ENCODE measurements at regions not wholly inside any gene's neighbourhood (a gene's known extent, or its start where the extent isn't known, plus 50 kb on each side); places are given as distances from the start of the nearest gene placed in this dataset.
"Not testable (repeated sequence)": the region's sequence is repeated elsewhere in the genome, so short reads cannot be mapped to it uniquely, and the experiment has no call there.

DNA sequence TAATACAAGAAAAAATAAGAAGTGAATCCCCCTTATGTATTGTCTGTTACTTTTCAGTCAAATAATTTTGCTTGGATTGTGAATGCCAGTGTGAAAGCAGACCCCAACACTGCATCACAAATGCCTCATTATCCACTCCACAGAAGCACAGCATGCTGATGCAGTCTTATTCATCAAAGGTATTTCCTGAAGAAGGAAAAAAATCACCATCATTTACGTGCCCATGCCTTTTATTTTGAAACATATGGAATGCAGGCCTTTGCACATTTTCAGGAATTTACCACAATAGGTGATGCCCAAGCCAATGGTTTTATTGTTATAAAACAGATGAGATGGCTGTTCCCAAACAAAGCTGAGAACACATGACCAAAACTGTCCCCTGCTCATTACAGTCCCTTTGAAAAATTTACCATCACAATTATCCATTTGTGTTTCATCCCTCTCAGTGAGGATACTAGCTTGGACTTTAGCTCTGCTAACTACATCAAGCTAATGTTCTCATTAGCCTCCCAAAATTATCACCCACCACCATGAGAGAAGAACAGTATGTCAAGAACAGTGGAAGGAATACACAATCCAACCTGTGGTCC lies 180.6 kb upstream of the HTR1E start:
- intact Hi-C loops (cut with micrococcal nuclease), result no loop called here
- no peak for ATAC-seq
- DNase-seq, result no peak

DNA sequence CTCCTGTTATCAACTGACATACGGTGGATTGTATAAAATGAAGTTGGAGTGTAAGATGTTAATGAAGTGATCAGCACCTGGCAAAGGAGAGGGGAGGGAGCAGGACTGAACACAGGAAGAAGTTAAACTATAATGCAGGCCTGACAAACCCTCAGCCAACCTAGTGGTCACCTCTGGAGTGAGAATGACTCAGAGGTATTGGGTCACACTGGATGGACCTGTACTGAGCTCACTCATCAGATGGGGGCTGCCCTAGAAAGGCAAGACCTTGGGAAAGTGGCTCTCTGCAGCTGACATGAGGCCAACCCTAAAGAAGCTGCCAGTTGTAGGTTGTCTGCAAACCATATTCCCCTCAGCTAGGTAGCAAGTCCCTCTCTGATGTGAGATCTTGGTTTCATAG lies 193.3 kb upstream of the HTR1E start:
- DNase-seq (no peak), ATAC-seq (no peak)
- intact Hi-C loops (cut with micrococcal nuclease), result no loop called here

DNA sequence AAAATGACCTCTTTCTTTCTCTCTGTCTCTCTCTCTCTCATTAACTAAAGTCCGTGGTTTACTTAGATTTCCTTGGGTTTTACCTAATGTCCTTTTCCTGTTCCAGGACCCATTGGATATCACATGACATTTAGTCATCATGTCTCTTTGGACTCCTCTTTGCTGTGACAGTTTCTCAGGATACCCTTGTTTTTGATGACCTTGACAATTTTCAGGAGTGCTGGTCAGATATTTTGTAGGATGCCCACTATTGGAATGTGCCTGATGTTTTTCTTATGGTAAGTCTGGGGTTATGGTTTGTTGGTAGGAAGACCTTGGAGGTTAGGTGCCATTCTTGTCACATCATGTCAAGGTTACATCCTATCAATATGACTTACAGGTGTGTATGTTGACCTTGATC lies 199.2 kb upstream of the HTR1E start:
- no peak for DNase-seq
- intact Hi-C loops (cut with micrococcal nuclease), result no loop called here
- no peak for ATAC-seq

DNA sequence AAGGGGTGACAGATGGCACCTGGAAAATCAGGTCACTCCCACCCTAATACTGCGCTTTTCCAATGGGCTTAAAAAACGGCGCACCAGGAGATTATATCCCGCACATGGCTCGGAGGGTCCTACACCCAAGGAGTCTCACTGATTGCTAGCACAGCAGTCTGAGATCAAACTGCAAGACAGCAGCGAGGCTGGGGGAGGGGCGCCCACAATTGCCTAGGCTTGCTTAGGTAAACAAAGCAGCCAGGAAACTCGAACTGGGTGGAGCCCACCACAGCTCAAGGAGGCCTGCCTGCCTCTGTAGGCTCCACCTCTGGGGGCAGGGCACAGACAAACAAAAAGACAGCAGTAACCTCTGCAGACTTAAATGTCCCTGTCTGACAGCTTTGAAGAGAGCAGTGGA lies 205.7 kb upstream of the HTR1E start:
- intact Hi-C loops (cut with micrococcal nuclease); ATAC-seq; DNase-seq: not testable (repeated sequence)

DNA sequence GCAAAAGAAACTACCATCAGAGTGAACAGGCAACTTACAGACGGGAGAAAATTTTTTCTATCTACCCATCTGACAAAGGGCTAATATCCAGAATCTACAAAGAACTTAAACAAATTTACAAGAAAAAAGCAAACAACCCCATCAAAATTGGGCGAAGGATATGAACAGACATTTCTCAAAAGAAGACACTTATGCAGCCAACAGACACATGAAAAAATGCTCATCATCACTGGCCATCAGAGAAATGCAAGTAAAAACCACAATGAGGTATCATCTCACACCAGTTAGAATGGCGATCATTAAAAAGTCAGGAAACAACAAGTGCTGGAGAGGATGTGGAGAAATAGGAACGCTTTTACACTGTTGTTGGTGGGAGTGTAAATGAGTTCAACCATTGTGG lies 206.6 kb upstream of the HTR1E start:
- DNase-seq; intact Hi-C loops (cut with micrococcal nuclease); ATAC-seq: not testable (repeated sequence)

DNA sequence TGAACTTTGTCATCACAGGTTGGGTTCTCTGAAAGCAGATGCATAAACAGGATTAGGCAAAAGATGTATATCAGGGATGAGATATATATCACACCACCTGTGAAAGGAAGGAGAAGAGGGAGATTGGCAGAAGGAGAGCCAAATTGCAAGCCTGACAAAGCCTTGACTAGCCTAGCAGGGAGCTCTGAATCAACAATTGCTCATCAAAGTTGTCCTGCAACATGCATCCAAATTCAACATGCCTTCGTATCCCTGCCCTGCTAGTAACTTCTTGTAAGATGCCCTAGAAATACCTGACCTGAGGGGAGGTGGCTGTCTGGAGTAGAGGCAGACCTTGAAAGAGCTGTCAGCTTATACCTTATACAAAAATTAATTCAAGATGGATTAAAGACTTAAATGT lies 207.1 kb upstream of the HTR1E start:
- intact Hi-C loops (cut with micrococcal nuclease), result no loop called here
- ATAC-seq (no peak), DNase-seq (no peak)

DNA sequence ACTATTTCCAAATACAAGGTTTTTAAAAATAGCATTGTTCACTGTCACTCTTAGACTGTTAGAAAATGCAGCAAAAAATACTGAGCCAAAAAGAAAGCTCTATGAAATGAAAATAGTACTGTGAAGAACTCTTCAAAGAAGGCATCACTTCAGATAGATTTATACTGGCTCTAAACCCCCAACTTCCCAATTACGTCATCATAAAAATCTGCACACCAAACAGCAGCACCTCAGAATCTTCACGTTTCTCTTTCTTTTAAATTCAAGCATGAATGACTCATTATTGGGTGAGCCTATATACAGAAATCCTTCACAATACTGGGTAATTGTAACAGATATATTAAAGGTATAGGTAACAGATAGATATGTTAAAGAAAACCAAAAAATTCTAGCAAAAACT lies 208.4 kb upstream of the HTR1E start:
- DNase-seq (no peak), ATAC-seq (no peak)
- intact Hi-C loops (cut with micrococcal nuclease), result no loop called here

DNA sequence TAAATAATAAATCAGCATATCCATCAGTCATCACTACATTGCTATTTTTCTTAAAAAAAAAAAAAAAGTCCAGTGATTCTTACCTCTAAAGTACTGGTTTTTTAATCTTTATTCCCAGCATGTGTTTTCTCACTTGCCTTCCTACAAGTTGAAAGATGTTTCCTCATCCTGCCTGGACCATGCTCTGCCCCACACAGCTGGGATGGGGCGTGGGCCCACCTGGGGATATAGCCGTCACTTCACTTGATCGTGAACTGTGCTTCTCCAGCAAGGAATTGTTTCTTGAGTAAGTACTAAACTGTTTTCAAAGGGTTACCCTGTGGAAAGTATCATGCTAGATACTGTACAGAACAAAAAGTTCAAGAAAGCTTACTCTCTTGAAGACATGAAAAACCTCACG lies 212.6 kb upstream of the HTR1E start:
- intact Hi-C loops (cut with micrococcal nuclease), result no loop called here
- ATAC-seq (no peak), DNase-seq (no peak)

DNA sequence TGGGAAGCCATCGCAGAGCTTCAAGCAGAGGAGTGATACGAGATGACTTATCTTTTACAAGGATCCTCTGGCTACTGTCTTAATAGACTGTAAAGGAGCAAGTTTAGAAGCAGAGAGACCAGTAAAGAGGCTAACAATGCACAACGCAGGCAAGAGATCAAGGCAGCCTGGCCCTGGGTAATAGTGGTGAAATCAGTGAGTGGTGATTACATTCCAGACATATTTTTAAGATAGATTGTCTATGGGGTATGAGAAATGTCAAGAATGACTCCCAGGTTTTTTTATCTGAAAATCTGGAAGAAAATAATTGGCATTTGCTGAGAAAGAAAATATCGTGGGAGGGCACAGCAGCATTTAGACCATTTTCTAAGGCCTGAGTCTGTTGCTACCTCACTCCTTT lies 213.6 kb upstream of the HTR1E start:
- intact Hi-C loops (cut with micrococcal nuclease), result no loop called here
- no peak for ATAC-seq
- DNase-seq, result no peak

DNA sequence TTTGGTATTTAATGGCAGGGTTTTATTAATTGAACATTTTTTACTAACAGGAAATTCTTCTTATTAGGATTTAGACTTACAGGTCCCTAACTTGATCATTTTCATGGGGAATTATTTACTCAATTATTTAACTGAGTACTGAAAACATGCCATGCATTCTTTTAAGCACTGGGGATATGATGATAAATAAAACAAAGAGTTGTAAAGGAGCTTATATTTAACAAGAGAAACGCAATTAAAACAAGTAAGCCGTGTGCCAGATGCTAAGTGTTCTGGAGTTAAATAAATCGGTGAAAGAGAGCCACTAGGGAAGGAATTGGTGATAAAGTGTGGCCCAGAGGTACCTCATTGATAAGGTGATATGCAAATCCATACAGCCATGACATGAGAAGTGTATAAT lies 214.2 kb upstream of the HTR1E start:
- ATAC-seq, result no peak
- intact Hi-C loops (cut with micrococcal nuclease), result no loop called here
- no peak for DNase-seq

DNA sequence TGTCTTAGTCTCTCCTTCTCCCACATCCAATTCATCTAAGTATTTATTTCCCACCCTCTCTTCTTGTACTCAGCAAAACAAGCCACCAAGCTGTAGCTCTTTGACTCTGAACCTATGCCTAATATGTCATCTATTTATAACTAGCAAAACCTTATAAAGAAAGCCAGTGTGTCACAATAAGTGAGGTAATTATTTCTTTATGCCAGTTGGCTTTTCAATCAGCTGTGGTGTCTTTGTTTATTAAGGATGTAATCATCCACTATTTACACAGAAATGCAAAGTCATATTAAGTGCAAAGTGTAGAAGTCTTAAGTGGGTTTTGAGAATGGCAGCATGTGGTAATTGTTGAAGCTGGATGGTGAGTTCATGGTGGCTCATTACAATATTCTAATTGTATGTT lies 215.2 kb upstream of the HTR1E start:
- intact Hi-C loops (cut with micrococcal nuclease), result no loop called here
- DNase-seq (no peak), ATAC-seq (no peak)

DNA sequence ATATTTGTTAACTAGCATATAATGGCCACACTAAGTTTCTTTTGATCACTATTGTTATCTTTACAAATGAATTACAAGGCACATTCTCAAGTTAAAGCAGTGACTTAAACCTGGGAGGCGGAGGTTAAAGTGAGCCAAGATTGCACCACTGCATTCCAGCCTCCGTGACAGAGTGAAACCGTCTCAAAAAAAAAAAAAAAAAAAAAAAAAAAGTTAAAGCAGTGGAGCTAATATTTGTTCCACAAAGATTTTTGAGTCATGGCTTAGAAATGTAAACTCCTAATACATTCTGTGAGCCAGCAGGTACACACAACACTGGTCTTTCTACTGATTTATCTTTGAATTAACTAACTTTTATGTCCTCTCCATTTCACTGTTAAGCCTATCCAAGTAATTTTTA lies 221.7 kb upstream of the HTR1E start:
- intact Hi-C loops (cut with micrococcal nuclease), result no loop called here
- DNase-seq (no peak), ATAC-seq (no peak)

DNA sequence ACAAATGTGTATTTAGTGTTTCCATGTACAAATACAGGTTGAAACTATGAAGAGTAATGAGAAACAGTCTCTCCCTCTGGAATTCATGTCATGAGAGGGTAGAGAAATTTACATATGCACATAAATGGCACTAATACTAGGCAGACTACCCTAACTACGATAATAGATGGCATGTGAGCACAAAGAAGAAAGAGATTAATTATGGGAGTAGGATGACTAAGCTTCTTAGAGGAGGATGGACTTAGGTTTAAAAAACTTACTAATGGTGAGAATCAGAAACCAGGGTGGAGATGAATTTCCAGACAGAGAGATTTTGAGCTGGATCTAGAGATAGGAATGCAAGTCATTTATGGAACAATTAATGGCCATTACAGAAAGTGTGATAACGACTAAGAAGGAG lies 225.3 kb upstream of the HTR1E start:
- intact Hi-C loops (cut with micrococcal nuclease), result no loop called here
- ATAC-seq, result no peak
- DNase-seq, result no peak

DNA sequence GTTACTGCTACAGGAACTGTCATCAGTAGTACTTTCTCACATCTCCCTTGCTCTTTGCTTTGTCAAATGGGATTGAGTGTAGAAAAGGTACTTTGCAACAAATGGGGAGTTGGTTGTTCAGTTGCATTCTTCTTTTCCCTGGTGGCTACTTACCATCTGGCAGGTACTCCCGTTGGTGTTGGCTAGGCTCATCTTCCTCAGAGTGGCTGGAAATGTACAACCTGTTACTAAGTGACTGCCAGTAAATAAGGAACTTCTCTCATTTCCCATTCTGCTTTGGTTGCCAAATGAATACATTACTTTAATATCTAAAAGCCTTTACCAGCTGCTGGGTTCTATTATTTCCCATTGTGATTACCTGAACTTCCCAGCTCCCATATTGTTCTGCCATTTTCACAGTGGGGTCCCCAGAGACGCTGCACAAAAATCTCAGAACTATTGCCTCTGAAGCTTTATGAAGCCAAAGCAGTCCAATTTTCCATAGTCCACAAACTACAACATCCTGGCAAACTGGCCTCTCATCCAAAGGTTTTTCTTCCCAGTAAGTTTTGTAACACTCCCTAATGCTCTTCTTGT lies 229.7 kb upstream of the HTR1E start:
- DNase-seq, result no peak
- peak; percentile 62 for ATAC-seq
- intact Hi-C loops (cut with micrococcal nuclease), result no loop called here

DNA sequence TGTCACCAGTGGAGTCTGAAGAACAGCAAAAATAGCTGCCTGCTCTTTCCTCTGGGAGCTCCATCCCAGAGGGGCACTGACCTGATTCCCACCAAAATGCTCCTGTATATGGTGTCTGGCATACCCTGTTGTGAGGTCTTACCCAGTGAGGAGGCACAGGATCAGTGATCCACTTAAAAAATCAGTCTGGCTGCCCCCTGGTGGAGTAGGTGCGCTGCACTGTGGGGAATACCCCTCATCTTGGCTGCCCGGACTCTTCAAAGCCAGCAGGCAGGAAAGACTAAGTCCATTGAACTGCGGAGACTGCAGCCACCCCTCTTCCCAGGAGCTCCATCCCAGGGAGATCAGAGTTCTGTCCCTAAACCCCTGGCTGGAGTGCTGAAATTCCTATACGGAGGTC lies 230.9 kb upstream of the HTR1E start:
- intact Hi-C loops (cut with micrococcal nuclease), result no loop called here
- ATAC-seq, result no peak
- no peak for DNase-seq

DNA sequence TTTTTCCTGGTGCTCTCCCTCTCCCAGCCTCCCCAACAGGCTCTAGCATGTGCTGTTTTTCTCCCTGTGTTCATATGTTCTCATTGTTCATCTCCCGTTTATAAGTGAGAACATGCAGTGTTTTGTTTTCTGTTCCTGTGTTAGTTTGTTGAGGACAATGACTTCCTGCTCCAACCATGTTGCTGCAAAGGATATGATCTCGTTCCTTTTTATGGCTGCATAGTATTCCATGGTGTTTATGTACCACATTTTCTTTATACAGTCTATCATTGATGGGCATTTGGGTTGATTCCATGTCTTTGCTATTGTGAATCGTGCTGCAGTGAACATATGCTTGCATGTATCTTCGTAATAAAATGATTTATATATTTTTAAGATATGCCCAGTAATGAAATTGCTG lies 236.1 kb upstream of the HTR1E start:
- ATAC-seq; intact Hi-C loops (cut with micrococcal nuclease); DNase-seq: not testable (repeated sequence)

DNA sequence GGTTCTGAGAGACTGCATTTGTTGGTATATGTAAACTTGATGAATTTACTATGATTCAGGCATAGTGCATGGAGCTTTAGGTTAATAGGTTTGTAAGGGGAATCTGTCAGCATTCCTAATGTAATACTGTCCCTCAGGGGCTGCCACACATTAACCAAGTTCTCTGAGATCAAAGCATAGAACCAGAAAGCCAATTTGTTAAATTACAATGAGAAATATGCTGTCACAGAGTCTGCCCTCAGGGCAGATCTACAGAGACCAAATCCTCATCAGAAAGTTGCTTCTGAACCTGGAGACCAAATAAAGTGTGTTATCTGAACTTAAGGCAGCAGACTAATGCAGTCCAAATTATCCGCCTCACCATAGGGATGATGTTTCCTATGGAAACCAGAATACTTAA lies 250.8 kb upstream of the HTR1E start:
- ATAC-seq (no peak), DNase-seq (no peak)
- intact Hi-C loops (cut with micrococcal nuclease), result no loop called here

DNA sequence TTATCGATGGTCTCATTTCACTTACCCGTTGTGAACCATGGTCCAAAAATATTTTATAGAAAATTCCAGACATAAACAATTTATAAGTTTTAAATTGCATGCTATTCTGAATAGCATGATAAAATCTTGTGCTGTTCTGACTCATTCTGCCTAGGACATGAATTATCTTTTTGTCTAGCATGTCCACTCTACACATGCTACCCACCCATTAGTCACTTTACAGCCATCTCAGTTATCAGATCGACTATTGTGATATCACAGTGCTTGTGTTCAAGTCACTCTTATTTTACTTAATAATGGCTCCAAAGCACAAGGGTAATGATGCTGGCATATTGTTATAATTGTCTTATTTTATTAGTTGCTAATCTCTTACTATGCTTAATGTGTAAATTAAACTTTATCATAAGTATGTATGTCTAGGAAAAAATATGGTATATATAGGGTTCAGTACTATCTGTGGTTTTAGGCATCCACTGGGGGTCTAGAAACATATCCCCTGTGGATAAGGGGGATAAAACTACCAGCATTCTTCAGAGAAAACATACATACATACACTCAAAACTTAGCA lies 252.0 kb upstream of the HTR1E start:
- DNase-seq, result no peak
- intact Hi-C loops (cut with micrococcal nuclease), result no loop called here
- ATAC-seq, result no peak

DNA sequence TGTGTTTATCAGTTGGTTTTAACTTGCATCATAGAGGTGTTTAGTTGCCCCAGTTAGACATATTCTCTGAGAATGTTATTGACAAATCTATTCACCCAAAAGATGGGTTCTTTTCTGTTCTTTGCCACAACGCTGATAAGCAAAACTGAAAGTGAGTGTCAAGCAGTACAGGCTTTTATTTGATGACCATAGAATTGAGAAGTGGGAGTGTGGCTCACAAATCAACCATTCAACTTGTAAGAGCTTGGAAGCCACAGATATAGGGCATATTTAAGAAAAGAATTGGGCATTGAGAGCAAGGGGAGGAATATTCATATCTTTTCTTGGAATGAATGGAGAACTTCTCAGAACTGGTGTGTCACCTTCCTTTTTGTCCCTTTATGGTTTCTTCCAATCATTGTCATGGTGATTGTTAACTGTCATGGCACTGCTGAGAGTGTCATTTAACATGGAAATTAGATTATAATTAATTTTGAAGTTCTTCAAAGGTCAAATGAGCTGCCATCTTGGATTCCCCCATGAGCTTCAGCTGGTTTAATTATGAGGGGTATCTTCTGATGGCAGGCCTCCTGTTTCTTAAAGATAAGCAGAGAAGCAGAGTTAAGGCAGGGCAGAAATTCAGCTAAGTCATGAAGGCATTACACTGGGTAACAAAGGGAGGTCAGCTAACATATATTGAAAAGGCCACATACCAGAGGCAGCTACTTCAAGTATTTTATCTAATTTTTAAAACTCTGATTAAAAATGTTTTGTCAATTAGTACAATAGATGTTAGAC lies 254.0 kb upstream of the HTR1E start:
- intact Hi-C loops (cut with micrococcal nuclease), result no loop called here
- DNase-seq (no peak), ATAC-seq (no peak)

DNA sequence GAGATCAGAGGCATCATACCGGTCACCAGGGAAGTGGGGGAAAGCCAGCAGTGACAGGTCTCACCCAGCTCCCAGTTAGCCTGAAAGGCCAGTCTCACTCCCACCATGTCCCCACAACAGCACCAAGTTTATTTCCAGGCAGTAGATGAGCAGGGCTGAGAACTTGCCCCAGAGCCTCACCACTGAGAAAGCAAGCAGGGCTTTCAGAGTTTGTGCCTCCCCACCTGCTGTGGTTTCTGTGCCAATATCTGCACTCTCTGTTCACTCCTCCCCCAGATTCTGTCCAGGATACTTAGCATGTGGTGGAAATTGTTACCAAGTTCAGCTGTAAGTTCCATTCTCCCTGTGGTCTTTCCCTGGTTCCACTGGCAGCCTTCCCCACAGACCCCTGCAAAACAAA lies 255.0 kb upstream of the HTR1E start:
- DNase-seq (no peak), ATAC-seq (no peak)
- intact Hi-C loops (cut with micrococcal nuclease), result no loop called here

DNA sequence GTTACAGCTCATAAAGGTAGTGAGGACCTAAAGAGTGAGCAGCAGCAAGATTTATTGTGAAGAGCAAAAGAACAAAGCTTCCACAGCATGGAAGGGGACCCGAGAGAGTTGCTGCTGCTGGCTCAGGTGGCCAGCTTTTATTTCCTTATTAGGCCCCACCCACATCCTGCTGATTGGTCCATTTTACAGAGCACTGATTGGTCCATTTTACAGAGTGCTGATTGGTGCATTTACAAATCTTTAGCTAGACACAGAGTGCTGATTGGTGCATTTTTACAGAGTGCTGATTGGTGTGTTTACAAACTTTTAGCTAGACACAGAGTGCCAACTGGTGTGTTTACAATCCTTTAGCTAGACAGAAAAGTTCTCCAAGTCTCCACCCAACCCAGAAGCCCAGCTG lies 256.2 kb upstream of the HTR1E start:
- intact Hi-C loops (cut with micrococcal nuclease); ATAC-seq; DNase-seq: not testable (repeated sequence)

Measured in left ventricle myocardium superior (tissue), 1 donor.